Fibroblast of the aortic adventitia (primary cell): ENCODE measurements at regions not wholly inside any gene's neighbourhood (a gene's known extent, or its start where the extent isn't known, plus 50 kb on each side); places are given as distances from the start of the nearest gene placed in this dataset. TPM values are rescaled to one million over a fixed set of nuclear protein-coding genes. Genes with fewer than 3 reads are reported as not detected.

ENCODE experiments used
- DNase-seq: peaks from one replicate; pipeline ENCODE4 v3.0.0-alpha.2; 2010; ENCODE audit warnings: low read depth
- H3K4me3 ChIP-seq: 2 replicates; pipeline ENCODE4 v1.5.1; 2011; ENCODE audit warnings: low read depth, mild to moderate bottlenecking, control low read depth, low read length, moderate library complexity
- small RNA-seq: library from RNA; depleted of rRNA; stranded (forward); fragments of <200 nt; gene quantifications from one replicate; pipeline ENCODE3, GENCODE V24; 2012
- TF ChIP-seq, protein P1 (sequence below): IDR thresholded peaks from 2 replicates; pipeline ENCODE4 v1.5.1; 2011; ENCODE audit warnings: mild to moderate bottlenecking, low read length, control low read depth, inconsistent platforms; ENCODE audit not compliant: insufficient read depth

GRCh38 chr2:111715987-111716904, 167.7 kb downstream of the ANAPC1 start:
- no peak overlapping the region for H3K4me3 ChIP-seq
- DNase-seq: no peak
- TF ChIP-seq, protein P1, sequence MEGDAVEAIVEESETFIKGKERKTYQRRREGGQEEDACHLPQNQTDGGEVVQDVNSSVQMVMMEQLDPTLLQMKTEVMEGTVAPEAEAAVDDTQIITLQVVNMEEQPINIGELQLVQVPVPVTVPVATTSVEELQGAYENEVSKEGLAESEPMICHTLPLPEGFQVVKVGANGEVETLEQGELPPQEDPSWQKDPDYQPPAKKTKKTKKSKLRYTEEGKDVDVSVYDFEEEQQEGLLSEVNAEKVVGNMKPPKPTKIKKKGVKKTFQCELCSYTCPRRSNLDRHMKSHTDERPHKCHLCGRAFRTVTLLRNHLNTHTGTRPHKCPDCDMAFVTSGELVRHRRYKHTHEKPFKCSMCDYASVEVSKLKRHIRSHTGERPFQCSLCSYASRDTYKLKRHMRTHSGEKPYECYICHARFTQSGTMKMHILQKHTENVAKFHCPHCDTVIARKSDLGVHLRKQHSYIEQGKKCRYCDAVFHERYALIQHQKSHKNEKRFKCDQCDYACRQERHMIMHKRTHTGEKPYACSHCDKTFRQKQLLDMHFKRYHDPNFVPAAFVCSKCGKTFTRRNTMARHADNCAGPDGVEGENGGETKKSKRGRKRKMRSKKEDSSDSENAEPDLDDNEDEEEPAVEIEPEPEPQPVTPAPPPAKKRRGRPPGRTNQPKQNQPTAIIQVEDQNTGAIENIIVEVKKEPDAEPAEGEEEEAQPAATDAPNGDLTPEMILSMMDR: no peak

GRCh38 chr2:111716905-111717775, 166.9 kb downstream of the ANAPC1 start:
- DNase-seq: no peak
- TF ChIP-seq, protein P1: no peak

More at GRCh38 chr2:111716905-111717775, 166.9 kb downstream of the ANAPC1 start:
- H3K4me3 ChIP-seq: no peak overlapping the region

Small RNA genes in the stretch of these regions (small RNA-seq; reads per million reads assigned to genes)
- gene MIR4435-2: not detected
